ENCODE measurements at regions not wholly inside any gene's neighbourhood (a gene's known extent, or its start where the extent isn't known, plus 50 kb on each side); places are given as distances from the start of the nearest gene placed in this dataset.

DNA sequence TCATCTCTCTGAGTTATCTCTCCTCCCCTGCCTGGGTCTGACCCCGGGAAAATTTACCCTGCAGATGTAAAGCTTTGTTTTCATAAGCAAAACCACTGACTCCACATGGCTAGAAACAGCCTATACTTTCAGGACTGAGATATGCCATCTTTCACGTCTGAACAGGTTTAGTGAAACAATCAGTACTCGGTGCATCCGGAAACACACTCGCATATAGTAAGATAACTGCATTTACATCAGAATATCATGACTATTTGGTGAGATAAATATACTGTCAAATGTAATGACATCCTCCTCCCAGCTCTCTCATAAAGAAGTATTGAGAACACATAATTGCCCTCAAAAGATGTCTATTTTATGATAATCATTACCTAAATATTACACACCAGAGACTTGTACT lies 172.8 kb downstream of the EFNB2 start:
- TF ChIP-seq ZNF571 (tag by site-specific recombination; IDR thresholded peaks at IDR 0.05) (no peak), ZNF311 (tag by site-specific recombination; IDR thresholded peaks at IDR 0.05; ENCODE audit: borderline replicate concordance) (no peak), ZBTB21 (tag by site-specific recombination; IDR thresholded peaks at IDR 0.05) (no peak), ZNF76 (tag by site-specific recombination; IDR thresholded peaks at IDR 0.05; ENCODE audit: borderline replicate concordance, low read depth) (no peak), ZNF555 (tag by site-specific recombination; conservative IDR thresholded peaks at IDR 0.05) (no peak), KLF7 (tag by site-specific recombination; IDR thresholded peaks at IDR 0.05; ENCODE audit: borderline replicate concordance) (no peak), ZNF423 (tag by site-specific recombination; IDR thresholded peaks at IDR 0.05) (no peak), ZNF24 (tag by site-specific recombination; IDR thresholded peaks at IDR 0.05) (no peak), BCL11A (tag by site-specific recombination; IDR thresholded peaks at IDR 0.05; ENCODE audit: low read depth) (no peak), ZNF610 (tag by site-specific recombination; IDR thresholded peaks at IDR 0.05; ENCODE audit: borderline replicate concordance) (no peak), GFI1B (tag by site-specific recombination; IDR thresholded peaks at IDR 0.05) (no peak), ZNF585B (tag by site-specific recombination; IDR thresholded peaks at IDR 0.05) (no peak), BCL11B (tag by site-specific recombination; IDR thresholded peaks at IDR 0.05; ENCODE audit: low read depth) (no peak), KLF16 (tag by site-specific recombination; IDR thresholded peaks at IDR 0.05) (no peak), GLIS1 (tag by site-specific recombination; IDR thresholded peaks at IDR 0.05) (no peak), ZNF350 (tag by site-specific recombination; IDR thresholded peaks at IDR 0.05) (no peak), ZNF341 (tag by site-specific recombination; IDR thresholded peaks at IDR 0.05; ENCODE audit: low read depth) (no peak), ZSCAN16 (tag by site-specific recombination; IDR thresholded peaks at IDR 0.05) (no peak)
- TF ChIP-seq, protein P1, sequence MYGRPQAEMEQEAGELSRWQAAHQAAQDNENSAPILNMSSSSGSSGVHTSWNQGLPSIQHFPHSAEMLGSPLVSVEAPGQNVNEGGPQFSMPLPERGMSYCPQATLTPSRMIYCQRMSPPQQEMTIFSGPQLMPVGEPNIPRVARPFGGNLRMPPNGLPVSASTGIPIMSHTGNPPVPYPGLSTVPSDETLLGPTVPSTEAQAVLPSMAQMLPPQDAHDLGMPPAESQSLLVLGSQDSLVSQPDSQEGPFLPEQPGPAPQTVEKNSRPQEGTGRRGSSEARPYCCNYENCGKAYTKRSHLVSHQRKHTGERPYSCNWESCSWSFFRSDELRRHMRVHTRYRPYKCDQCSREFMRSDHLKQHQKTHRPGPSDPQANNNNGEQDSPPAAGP (tag by site-specific recombination; IDR thresholded peaks at IDR 0.05): no peak
- TF ChIP-seq, protein P2, sequence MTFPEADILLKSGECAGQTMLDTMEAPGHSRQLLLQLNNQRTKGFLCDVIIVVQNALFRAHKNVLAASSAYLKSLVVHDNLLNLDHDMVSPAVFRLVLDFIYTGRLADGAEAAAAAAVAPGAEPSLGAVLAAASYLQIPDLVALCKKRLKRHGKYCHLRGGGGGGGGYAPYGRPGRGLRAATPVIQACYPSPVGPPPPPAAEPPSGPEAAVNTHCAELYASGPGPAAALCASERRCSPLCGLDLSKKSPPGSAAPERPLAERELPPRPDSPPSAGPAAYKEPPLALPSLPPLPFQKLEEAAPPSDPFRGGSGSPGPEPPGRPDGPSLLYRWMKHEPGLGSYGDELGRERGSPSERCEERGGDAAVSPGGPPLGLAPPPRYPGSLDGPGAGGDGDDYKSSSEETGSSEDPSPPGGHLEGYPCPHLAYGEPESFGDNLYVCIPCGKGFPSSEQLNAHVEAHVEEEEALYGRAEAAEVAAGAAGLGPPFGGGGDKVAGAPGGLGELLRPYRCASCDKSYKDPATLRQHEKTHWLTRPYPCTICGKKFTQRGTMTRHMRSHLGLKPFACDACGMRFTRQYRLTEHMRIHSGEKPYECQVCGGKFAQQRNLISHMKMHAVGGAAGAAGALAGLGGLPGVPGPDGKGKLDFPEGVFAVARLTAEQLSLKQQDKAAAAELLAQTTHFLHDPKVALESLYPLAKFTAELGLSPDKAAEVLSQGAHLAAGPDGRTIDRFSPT (tag by site-specific recombination; IDR thresholded peaks at IDR 0.05): no peak
- Histone ChIP-seq H3K4me3 (ENCODE audit: low read depth, low read length) (no peak overlapping the region), H3K4me1 (ENCODE audit: control insufficient read depth, insufficient read depth, low read length) (no peaks in the 10 kb centered on the region), H3K27ac (ENCODE audit: extremely low read depth, low read depth, low read length) (no peak overlapping the region), H3K9me3 (ENCODE audit: control insufficient read depth, insufficient read depth, low read depth, low read length) (no peaks in the 10 kb centered on the region), H3K36me3 (ENCODE audit: control insufficient read depth in 2 of 2, insufficient read depth in 1 of 2, low read length in 2 of 2) (no peaks in the 10 kb centered on the region)
- ChIA-PET CTCF (no interaction called here), POLR2A (no interaction called here)

DNA sequence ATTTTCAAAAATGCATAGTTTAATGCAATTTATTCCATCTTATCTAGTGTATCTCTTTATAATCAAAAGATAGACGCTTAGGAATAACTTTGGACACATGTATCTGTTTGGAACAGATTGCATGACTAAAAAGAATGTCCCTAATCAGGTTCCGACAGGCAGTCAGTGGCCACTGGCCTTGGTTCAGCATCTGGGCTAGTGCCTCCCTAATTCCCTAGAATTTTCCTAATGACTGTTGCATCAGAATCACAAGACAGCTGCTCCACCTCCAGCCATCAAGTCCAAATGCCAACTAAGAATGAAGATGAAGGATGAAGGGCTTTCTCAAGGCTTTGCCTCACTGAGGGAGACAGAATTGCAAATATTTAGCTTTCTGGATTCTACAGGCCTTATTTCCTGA lies 173.8 kb downstream of the EFNB2 start:
- H3K4me3 ChIP-seq (ENCODE audit: low read depth, low read length): no peak overlapping the region
- no peak overlapping the region for H3K27ac ChIP-seq (ENCODE audit: extremely low read depth, low read depth, low read length)
- no peaks in the 10 kb centered on the region for H3K36me3 ChIP-seq (ENCODE audit: control insufficient read depth in 2 of 2, insufficient read depth in 1 of 2, low read length in 2 of 2)
- H3K4me1 ChIP-seq (ENCODE audit: control insufficient read depth, insufficient read depth, low read length): no peaks in the 10 kb centered on the region; the same call in 1 of the 2 replicates
- POLR2A ChIA-PET: no interaction called here
- H3K9me3 ChIP-seq (ENCODE audit: control insufficient read depth, insufficient read depth, low read depth, low read length): no peaks in the 10 kb centered on the region
- CTCF ChIA-PET: no interaction called here
- TF ChIP-seq ZNF426 (tag by site-specific recombination; IDR thresholded peaks at IDR 0.05) (no peak), OSR2 (tag by site-specific recombination; IDR thresholded peaks at IDR 0.05) (no peak), HOXC10 (CRISPR knock-in tag; IDR thresholded peaks at IDR 0.05) (no peak), ZSCAN23 (tag by site-specific recombination; IDR thresholded peaks at IDR 0.05) (no peak), ZNF184 (tag by site-specific recombination; IDR thresholded peaks at IDR 0.05) (no peak), ZNF140 (tag by site-specific recombination; IDR thresholded peaks at IDR 0.05) (no peak), ZNF133 (tag by site-specific recombination; IDR thresholded peaks at IDR 0.05) (no peak), ZNF366 (tag by site-specific recombination; conservative IDR thresholded peaks at IDR 0.05) (no peak), ZNF335 (tag by site-specific recombination; conservative IDR thresholded peaks at IDR 0.05) (no peak), ZNF501 (tag by site-specific recombination; IDR thresholded peaks at IDR 0.05) (no peak)
- TF ChIP-seq, protein P3, sequence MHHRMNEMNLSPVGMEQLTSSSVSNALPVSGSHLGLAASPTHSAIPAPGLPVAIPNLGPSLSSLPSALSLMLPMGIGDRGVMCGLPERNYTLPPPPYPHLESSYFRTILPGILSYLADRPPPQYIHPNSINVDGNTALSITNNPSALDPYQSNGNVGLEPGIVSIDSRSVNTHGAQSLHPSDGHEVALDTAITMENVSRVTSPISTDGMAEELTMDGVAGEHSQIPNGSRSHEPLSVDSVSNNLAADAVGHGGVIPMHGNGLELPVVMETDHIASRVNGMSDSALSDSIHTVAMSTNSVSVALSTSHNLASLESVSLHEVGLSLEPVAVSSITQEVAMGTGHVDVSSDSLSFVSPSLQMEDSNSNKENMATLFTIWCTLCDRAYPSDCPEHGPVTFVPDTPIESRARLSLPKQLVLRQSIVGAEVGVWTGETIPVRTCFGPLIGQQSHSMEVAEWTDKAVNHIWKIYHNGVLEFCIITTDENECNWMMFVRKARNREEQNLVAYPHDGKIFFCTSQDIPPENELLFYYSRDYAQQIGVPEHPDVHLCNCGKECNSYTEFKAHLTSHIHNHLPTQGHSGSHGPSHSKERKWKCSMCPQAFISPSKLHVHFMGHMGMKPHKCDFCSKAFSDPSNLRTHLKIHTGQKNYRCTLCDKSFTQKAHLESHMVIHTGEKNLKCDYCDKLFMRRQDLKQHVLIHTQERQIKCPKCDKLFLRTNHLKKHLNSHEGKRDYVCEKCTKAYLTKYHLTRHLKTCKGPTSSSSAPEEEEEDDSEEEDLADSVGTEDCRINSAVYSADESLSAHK (tag by site-specific recombination; IDR thresholded peaks at IDR 0.05): no peak
- TF ChIP-seq, protein P4, sequence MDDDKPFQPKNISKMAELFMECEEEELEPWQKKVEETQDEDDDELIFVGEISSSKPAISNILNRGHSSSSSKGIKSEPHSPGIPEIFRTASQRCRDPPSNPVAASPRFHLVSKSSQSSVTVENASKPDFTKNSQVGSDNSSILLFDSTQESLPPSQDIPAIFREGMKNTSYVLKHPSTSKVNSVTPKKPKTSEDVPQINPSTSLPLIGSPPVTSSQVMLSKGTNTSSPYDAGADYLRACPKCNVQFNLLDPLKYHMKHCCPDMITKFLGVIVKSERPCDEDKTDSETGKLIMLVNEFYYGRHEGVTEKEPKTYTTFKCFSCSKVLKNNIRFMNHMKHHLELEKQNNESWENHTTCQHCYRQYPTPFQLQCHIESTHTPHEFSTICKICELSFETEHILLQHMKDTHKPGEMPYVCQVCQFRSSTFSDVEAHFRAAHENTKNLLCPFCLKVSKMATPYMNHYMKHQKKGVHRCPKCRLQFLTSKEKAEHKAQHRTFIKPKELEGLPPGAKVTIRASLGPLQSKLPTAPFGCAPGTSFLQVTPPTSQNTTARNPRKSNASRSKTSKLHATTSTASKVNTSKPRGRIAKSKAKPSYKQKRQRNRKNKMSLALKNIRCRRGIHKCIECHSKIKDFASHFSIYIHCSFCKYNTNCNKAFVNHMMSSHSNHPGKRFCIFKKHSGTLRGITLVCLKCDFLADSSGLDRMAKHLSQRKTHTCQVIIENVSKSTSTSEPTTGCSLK (tag by site-specific recombination; IDR thresholded peaks at IDR 0.05): no peak
